GM12865 (cell line): ENCODE measurements at regions not wholly inside any gene's neighbourhood (a gene's known extent, or its start where the extent isn't known, plus 50 kb on each side); places are given as distances from the start of the nearest gene placed in this dataset.

ENCODE experiments used
- DNase-seq: peaks from one replicate; pipeline ENCODE4 v3.0.0; 2010; ENCODE audit warnings: low read depth
- H3K4me3 ChIP-seq: 2 replicates; pipeline ENCODE4 v1.5.1; 2011; ENCODE audit warnings: mild to moderate bottlenecking, low read depth, low read length, control low read depth
- CTCF ChIP-seq: IDR thresholded peaks from 2 replicates; pipeline ENCODE4 v1.5.1; 2011; ENCODE audit warnings: low read length, control low read depth, low read depth, inconsistent platforms; ENCODE audit not compliant: insufficient read depth; ENCODE audit errors: missing control alignments

- no peak for TF ChIP-seq CTCF
- H3K4me3 ChIP-seq: no peak overlapping the region
- no peak for DNase-seq
Observed at GRCh38 chr3:31341130-31341529, 191.6 kb upstream of the STT3B start.

- TF ChIP-seq CTCF: no peak
- H3K4me3 ChIP-seq: no peak overlapping the region
- DNase-seq: no peak
Observed at GRCh38 chr3:31343075-31343474, 189.7 kb upstream of the STT3B start.

- H3K4me3 ChIP-seq: no peak overlapping the region
- TF ChIP-seq CTCF: no peak
- DNase-seq: no peak
Observed at GRCh38 chr3:31345581-31345980, 187.1 kb upstream of the STT3B start.

- DNase-seq: no peak
- no peak for TF ChIP-seq CTCF
- H3K4me3 ChIP-seq: no peak overlapping the region
Observed at GRCh38 chr3:31346542-31346979, 186.2 kb upstream of the STT3B start.

GRCh38 chr3:31349001-31349748 is 183.6 kb upstream of the STT3B start:
- TF ChIP-seq CTCF: no peak
- no peak overlapping the region for H3K4me3 ChIP-seq
- no peak for DNase-seq

GRCh38 chr3:31350307-31350706 is 182.4 kb upstream of the STT3B start:
- no peak for DNase-seq
- H3K4me3 ChIP-seq: no peak overlapping the region
- no peak for TF ChIP-seq CTCF

GRCh38 chr3:31352331-31352730 is 180.4 kb upstream of the STT3B start:
- no peak for TF ChIP-seq CTCF
- DNase-seq: no peak
- no peak overlapping the region for H3K4me3 ChIP-seq
